ENCODE measurements at regions not wholly inside any gene's neighbourhood (a gene's known extent, or its start where the extent isn't known, plus 50 kb on each side); places are given as distances from the start of the nearest gene placed in this dataset.

- BruUV-seq (replicated peaks), result no TSS peak
- Histone ChIP-seq H3K27me3 (replicated peaks in 1 of 2; ENCODE audit: control insufficient read depth in 2 of 2, insufficient read depth in 2 of 2, low read length in 1 of 2) (no peaks in the 10 kb centered on the region), H3K4me1 (ENCODE audit: control insufficient read depth, insufficient read depth, low read length) (no peaks in the 10 kb centered on the region), H3K4me2 (ENCODE audit: control insufficient read depth, insufficient read depth) (no peak overlapping the region), H2AFZ (ENCODE audit: control insufficient read depth, low read depth, low read length) (no peak overlapping the region), H3K36me3 (ENCODE audit: control insufficient read depth in 2 of 2, insufficient read depth in 2 of 2, low read length in 1 of 2) (no peaks in the 10 kb centered on the region), H3K79me2 (ENCODE audit: control insufficient read depth, insufficient read depth, low read length) (no peaks in the 10 kb centered on the region), H3K4me3 (no peak overlapping the region), H4K20me1 (ENCODE audit: control insufficient read depth, insufficient read depth) (no peaks in the 10 kb centered on the region), H3K27ac (ENCODE audit: control insufficient read depth, insufficient read depth) (no peak overlapping the region), H3K9me3 (replicated peaks; ENCODE audit: control insufficient read depth, insufficient read depth, low read length) (no peaks in the 10 kb centered on the region), H3K9ac (ENCODE audit: control insufficient read depth, insufficient read depth, low read length) (no peak overlapping the region)
- FAIRE-seq, result no peak
- CTCF ChIA-PET, result interaction anchor here (0.6 kb wide), 1 partner anchor 167 kb away, joined by 3 read pairs; no protein-coding TSS in a partner anchor
- POLR2A ChIA-PET, result no interaction called here
- SMC1A ChIA-PET (ENCODE audit: uncharacterized antibody, unreplicated experiment), result interaction anchor here (0.7 kb wide), 1 partner anchor 31 kb away, joined by 3 read pairs; no protein-coding TSS in a partner anchor
- in situ Hi-C loops (cut with MboI) (no loop called here), intact Hi-C loops (cut with micrococcal nuclease; ENCODE audit: unreplicated experiment) (loop anchor here (10.0 kb wide), 1 partner anchor 55 kb away; no protein-coding TSS in a partner anchor)
- no peak for TF ChIP-seq EP300 (IDR thresholded peaks at IDR 0.05; ENCODE audit: borderline replicate concordance in 1 of 2, control insufficient read depth in 1 of 2, low read depth in 2 of 2, low read length in 2 of 2)
- no peak for TF ChIP-seq IRF3 (IDR thresholded peaks at IDR 0.05)
- TF ChIP-seq ZNF592 (IDR thresholded peaks at IDR 0.05), result no peak
- TF ChIP-seq BACH1 (IDR thresholded peaks at IDR 0.05; ENCODE audit: borderline replicate concordance), result no peak
- TF ChIP-seq NR2F1 (conservative IDR thresholded peaks at IDR 0.05), result no peak
- no peak for TF ChIP-seq JUND (IDR thresholded peaks at IDR 0.05; ENCODE audit: low read depth, low read length)
- TF ChIP-seq TCF12 (IDR thresholded peaks at IDR 0.05; ENCODE audit: low read depth, low read length), result no peak
- TF ChIP-seq ESRRA (IDR thresholded peaks at IDR 0.05; ENCODE audit: low read length), result no peak
- TF ChIP-seq IKZF1 (conservative IDR thresholded peaks at IDR 0.05), result no peak
- TF ChIP-seq MXI1 (IDR thresholded peaks at IDR 0.05; ENCODE audit: low read depth, low read length), result no peak
- TF ChIP-seq POLR2AphosphoS2 (IDR thresholded peaks at IDR 0.05; ENCODE audit: low read depth, low read length), result no peak
- no peak for TF ChIP-seq NFYB (IDR thresholded peaks at IDR 0.05; ENCODE audit: insufficient read depth, low read depth, low read length)
- TF ChIP-seq BCL11A (IDR thresholded peaks at IDR 0.05; ENCODE audit: low read depth, low read length), result no peak
- TF ChIP-seq MYB (IDR thresholded peaks at IDR 0.05; ENCODE audit: borderline replicate concordance, low read depth, low read length), result no peak
- TF ChIP-seq, protein P1, sequence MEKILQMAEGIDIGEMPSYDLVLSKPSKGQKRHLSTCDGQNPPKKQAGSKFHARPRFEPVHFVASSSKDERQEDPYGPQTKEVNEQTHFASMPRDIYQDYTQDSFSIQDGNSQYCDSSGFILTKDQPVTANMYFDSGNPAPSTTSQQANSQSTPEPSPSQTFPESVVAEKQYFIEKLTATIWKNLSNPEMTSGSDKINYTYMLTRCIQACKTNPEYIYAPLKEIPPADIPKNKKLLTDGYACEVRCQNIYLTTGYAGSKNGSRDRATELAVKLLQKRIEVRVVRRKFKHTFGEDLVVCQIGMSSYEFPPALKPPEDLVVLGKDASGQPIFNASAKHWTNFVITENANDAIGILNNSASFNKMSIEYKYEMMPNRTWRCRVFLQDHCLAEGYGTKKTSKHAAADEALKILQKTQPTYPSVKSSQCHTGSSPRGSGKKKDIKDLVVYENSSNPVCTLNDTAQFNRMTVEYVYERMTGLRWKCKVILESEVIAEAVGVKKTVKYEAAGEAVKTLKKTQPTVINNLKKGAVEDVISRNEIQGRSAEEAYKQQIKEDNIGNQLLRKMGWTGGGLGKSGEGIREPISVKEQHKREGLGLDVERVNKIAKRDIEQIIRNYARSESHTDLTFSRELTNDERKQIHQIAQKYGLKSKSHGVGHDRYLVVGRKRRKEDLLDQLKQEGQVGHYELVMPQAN (conservative IDR thresholded peaks at IDR 0.05), result no peak
- TF ChIP-seq SMC3 (IDR thresholded peaks at IDR 0.05; ENCODE audit: borderline replicate concordance, low read length), result no peak
- no peak for DNase-seq (ENCODE audit: low read depth, low spot score)
- WGBS (ENCODE audit: insufficient coverage, insufficient replicate concordance, low lambda C conversion rate, missing lambda C conversion rate), result 41% methylated on average over 1 of the region's 1 CpG
- ATAC-seq, result no peak
- RAD21 ChIA-PET (ENCODE audit: unreplicated experiment), result no interaction called here
Measured at GRCh38 chr15:93709708-93710107, 521.7 kb upstream of the MCTP2 start.

Data from GM12878 (cell line).